ENCODE measurements at regions not wholly inside any gene's neighbourhood (a gene's known extent, or its start where the extent isn't known, plus 50 kb on each side); places are given as distances from the start of the nearest gene placed in this dataset.

GRCh38 chr14:55874785-55875184, 243.4 kb upstream of the PELI2 start:
- Mint-ChIP-seq H3K27me3 (peaks cover 3% of the 10 kb centered on the region), H3K4me3 (no peak overlapping the region), H3K9me3 (peaks cover 0 to 3% (median 0%) of the 10 kb centered on the region in 7 donors), H3K36me3 (no peaks in the 10 kb centered on the region), H3K27ac (no peak overlapping the region), H3K4me1 (no peaks in the 10 kb centered on the region)
- ATAC-seq (ENCODE audit: low read depth in 2 of 2) (no peak), DNase-seq (no peak)
- Histone ChIP-seq H3K4me3 (ENCODE audit: low read depth, low read length) (no peak overlapping the region), H3K4me1 (ENCODE audit: control insufficient read depth, insufficient read depth, low read length, poor library complexity, severe bottlenecking) (no peaks in the 10 kb centered on the region), H3K36me3 (ENCODE audit: control insufficient read depth, insufficient read depth, low read length) (no peaks in the 10 kb centered on the region), H3K27ac (ENCODE audit: insufficient read depth, low read length, poor library complexity, severe bottlenecking) (no peak overlapping the region), H3K27me3 (ENCODE audit: control insufficient read depth, insufficient read depth, low read length) (no peaks in the 10 kb centered on the region), H3K9me3 (ENCODE audit: control insufficient read depth in 2 of 2, low read length in 2 of 2) (no peaks in the 10 kb centered on the region)

GRCh38 chr14:55877942-55878341, 240.3 kb upstream of the PELI2 start:
- Histone ChIP-seq H3K4me3 (ENCODE audit: low read depth, low read length) (no peak overlapping the region), H3K36me3 (ENCODE audit: control insufficient read depth, insufficient read depth, low read length) (no peaks in the 10 kb centered on the region), H3K4me1 (ENCODE audit: control insufficient read depth, insufficient read depth, low read length, poor library complexity, severe bottlenecking) (no peaks in the 10 kb centered on the region), H3K9me3 (ENCODE audit: control insufficient read depth in 2 of 2, low read length in 2 of 2) (no peaks in the 10 kb centered on the region), H3K27me3 (ENCODE audit: control insufficient read depth, insufficient read depth, low read length) (no peaks in the 10 kb centered on the region), H3K27ac (ENCODE audit: insufficient read depth, low read length, poor library complexity, severe bottlenecking) (no peak overlapping the region)
- Mint-ChIP-seq H3K4me3 (no peak overlapping the region), H3K4me1 (no peaks in the 10 kb centered on the region), H3K36me3 (no peaks in the 10 kb centered on the region), H3K9me3 (peaks cover 0 to 3% (median 0%) of the 10 kb centered on the region in 7 donors), H3K27me3 (no peaks in the 10 kb centered on the region), H3K27ac (no peak overlapping the region)
- DNase-seq (no peak), ATAC-seq (ENCODE audit: low read depth in 2 of 2) (no peak)

GRCh38 chr14:55881577-55882241, 236.5 kb upstream of the PELI2 start:
- H3K27ac Mint-ChIP-seq: no peak overlapping the region
- ATAC-seq (ENCODE audit: low read depth in 2 of 2): no peak
- no peaks in the 10 kb centered on the region for H3K36me3 ChIP-seq (ENCODE audit: control insufficient read depth, insufficient read depth, low read length)

GRCh38 chr14:55884819-55885218, 233.4 kb upstream of the PELI2 start:
- Mint-ChIP-seq H3K9me3 (peaks cover 0 to 6% (median 0%) of the 10 kb centered on the region in 7 donors), H3K4me1 (no peaks in the 10 kb centered on the region), H3K36me3 (no peaks in the 10 kb centered on the region), H3K27me3 (peaks cover 7% of the 10 kb centered on the region), H3K4me3 (no peak overlapping the region), H3K27ac (no peak overlapping the region)
- H3K36me3 ChIP-seq (ENCODE audit: control insufficient read depth, insufficient read depth, low read length): no peaks in the 10 kb centered on the region
- H3K4me1 ChIP-seq (ENCODE audit: control insufficient read depth, insufficient read depth, low read length, poor library complexity, severe bottlenecking): no peaks in the 10 kb centered on the region
- no peak overlapping the region for H3K4me3 ChIP-seq (ENCODE audit: low read depth, low read length)
- DNase-seq: no peak
- no peaks in the 10 kb centered on the region for H3K9me3 ChIP-seq (ENCODE audit: control insufficient read depth in 2 of 2, low read length in 2 of 2)
- H3K27ac ChIP-seq (ENCODE audit: insufficient read depth, low read length, poor library complexity, severe bottlenecking): no peak overlapping the region
- no peaks in the 10 kb centered on the region for H3K27me3 ChIP-seq (ENCODE audit: control insufficient read depth, insufficient read depth, low read length)
- no peak for ATAC-seq (ENCODE audit: low read depth in 2 of 2)

More at GRCh38 chr14:55881577-55882241, 236.5 kb upstream of the PELI2 start:
- Histone ChIP-seq H3K4me3 (ENCODE audit: low read depth, low read length) (no peak overlapping the region), H3K9me3 (ENCODE audit: control insufficient read depth in 2 of 2, low read length in 2 of 2) (no peaks in the 10 kb centered on the region), H3K27me3 (ENCODE audit: control insufficient read depth, insufficient read depth, low read length) (no peaks in the 10 kb centered on the region), H3K27ac (ENCODE audit: insufficient read depth, low read length, poor library complexity, severe bottlenecking) (no peak overlapping the region), H3K4me1 (ENCODE audit: control insufficient read depth, insufficient read depth, low read length, poor library complexity, severe bottlenecking) (no peaks in the 10 kb centered on the region)
- H3K4me1 Mint-ChIP-seq: no peaks in the 10 kb centered on the region
- no peaks in the 10 kb centered on the region for H3K36me3 Mint-ChIP-seq
- DNase-seq: no peak
- H3K9me3 Mint-ChIP-seq: peaks cover 0 to 4% (median 0%) of the 10 kb centered on the region in 7 donors
- no peak overlapping the region for H3K4me3 Mint-ChIP-seq
- peaks cover 7% of the 10 kb centered on the region for H3K27me3 Mint-ChIP-seq

- no peaks in the 10 kb centered on the region for H3K36me3 ChIP-seq (ENCODE audit: control insufficient read depth, insufficient read depth, low read length)
- H3K4me1 ChIP-seq (ENCODE audit: control insufficient read depth, insufficient read depth, low read length, poor library complexity, severe bottlenecking): no peaks in the 10 kb centered on the region
- H3K27me3 ChIP-seq (ENCODE audit: control insufficient read depth, insufficient read depth, low read length): no peaks in the 10 kb centered on the region
- Mint-ChIP-seq H3K4me3 (no peak overlapping the region), H3K27me3 (peaks cover 7% of the 10 kb centered on the region), H3K4me1 (no peaks in the 10 kb centered on the region), H3K9me3 (peaks cover 0 to 3% (median 0%) of the 10 kb centered on the region in 7 donors), H3K36me3 (no peaks in the 10 kb centered on the region), H3K27ac (no peak overlapping the region)
- H3K4me3 ChIP-seq (ENCODE audit: low read depth, low read length): no peak overlapping the region
- H3K9me3 ChIP-seq (ENCODE audit: control insufficient read depth in 2 of 2, low read length in 2 of 2): no peaks in the 10 kb centered on the region
- no peak overlapping the region for H3K27ac ChIP-seq (ENCODE audit: insufficient read depth, low read length, poor library complexity, severe bottlenecking)
- ATAC-seq (ENCODE audit: low read depth in 2 of 2) (no peak), DNase-seq (no peak)
Observed at GRCh38 chr14:55889124-55889523, 229.1 kb upstream of the PELI2 start.

- Mint-ChIP-seq H3K27ac (no peak overlapping the region), H3K36me3 (no peaks in the 10 kb centered on the region), H3K4me3 (no peak overlapping the region), H3K9me3 (peaks cover 0 to 3% (median 0%) of the 10 kb centered on the region in 7 donors), H3K4me1 (no peaks in the 10 kb centered on the region), H3K27me3 (no peaks in the 10 kb centered on the region)
- H3K27ac ChIP-seq (ENCODE audit: insufficient read depth, low read length, poor library complexity, severe bottlenecking): no peak overlapping the region
- DNase-seq (no peak), ATAC-seq (ENCODE audit: low read depth in 2 of 2) (no peak)
- H3K4me3 ChIP-seq (ENCODE audit: low read depth, low read length): no peak overlapping the region
- H3K4me1 ChIP-seq (ENCODE audit: control insufficient read depth, insufficient read depth, low read length, poor library complexity, severe bottlenecking): no peaks in the 10 kb centered on the region
- H3K36me3 ChIP-seq (ENCODE audit: control insufficient read depth, insufficient read depth, low read length): no peaks in the 10 kb centered on the region
- H3K27me3 ChIP-seq (ENCODE audit: control insufficient read depth, insufficient read depth, low read length): no peaks in the 10 kb centered on the region
- no peaks in the 10 kb centered on the region for H3K9me3 ChIP-seq (ENCODE audit: control insufficient read depth in 2 of 2, low read length in 2 of 2)
Observed at GRCh38 chr14:55891692-55892091, 226.5 kb upstream of the PELI2 start.

GRCh38 chr14:55892906-55893305, 225.3 kb upstream of the PELI2 start:
- H3K9me3 ChIP-seq (ENCODE audit: control insufficient read depth in 2 of 2, low read length in 2 of 2): no peaks in the 10 kb centered on the region

GRCh38 chr14:55893705-55894104, 224.5 kb upstream of the PELI2 start:
- Histone ChIP-seq H3K4me1 (ENCODE audit: control insufficient read depth, insufficient read depth, low read length, poor library complexity, severe bottlenecking) (no peaks in the 10 kb centered on the region), H3K27ac (ENCODE audit: insufficient read depth, low read length, poor library complexity, severe bottlenecking) (no peak overlapping the region), H3K27me3 (ENCODE audit: control insufficient read depth, insufficient read depth, low read length) (no peaks in the 10 kb centered on the region), H3K36me3 (ENCODE audit: control insufficient read depth, insufficient read depth, low read length) (no peaks in the 10 kb centered on the region), H3K4me3 (ENCODE audit: low read depth, low read length) (no peak overlapping the region), H3K9me3 (ENCODE audit: control insufficient read depth in 2 of 2, low read length in 2 of 2) (no peaks in the 10 kb centered on the region)
- H3K27me3 Mint-ChIP-seq: no peaks in the 10 kb centered on the region
- H3K4me3 Mint-ChIP-seq: no peak overlapping the region
- no peaks in the 10 kb centered on the region for H3K4me1 Mint-ChIP-seq
- DNase-seq (no peak), ATAC-seq (ENCODE audit: low read depth in 2 of 2) (no peak)
- no peak overlapping the region for H3K27ac Mint-ChIP-seq
- H3K9me3 Mint-ChIP-seq: peaks cover 0 to 1% (median 0%) of the 10 kb centered on the region in 7 donors
- H3K36me3 Mint-ChIP-seq: no peaks in the 10 kb centered on the region

More at GRCh38 chr14:55892906-55893305, 225.3 kb upstream of the PELI2 start:
- no peak for DNase-seq
- Mint-ChIP-seq H3K9me3 (peaks cover 0 to 1% (median 0%) of the 10 kb centered on the region in 7 donors), H3K4me1 (no peaks in the 10 kb centered on the region), H3K27ac (no peak overlapping the region), H3K36me3 (no peaks in the 10 kb centered on the region), H3K27me3 (no peaks in the 10 kb centered on the region), H3K4me3 (no peak overlapping the region)
- H3K4me3 ChIP-seq (ENCODE audit: low read depth, low read length): no peak overlapping the region
- no peak overlapping the region for H3K27ac ChIP-seq (ENCODE audit: insufficient read depth, low read length, poor library complexity, severe bottlenecking)
- H3K4me1 ChIP-seq (ENCODE audit: control insufficient read depth, insufficient read depth, low read length, poor library complexity, severe bottlenecking): no peaks in the 10 kb centered on the region
- H3K27me3 ChIP-seq (ENCODE audit: control insufficient read depth, insufficient read depth, low read length): no peaks in the 10 kb centered on the region
- H3K36me3 ChIP-seq (ENCODE audit: control insufficient read depth, insufficient read depth, low read length): no peaks in the 10 kb centered on the region
- no peak for ATAC-seq (ENCODE audit: low read depth in 2 of 2)
